AG04450 (cell line): ENCODE measurements at regions not wholly inside any gene's neighbourhood (a gene's known extent, or its start where the extent isn't known, plus 50 kb on each side); places are given as distances from the start of the nearest gene placed in this dataset.

Source experiments
- CTCF ChIA-PET: fragments of 300-600, 350-600 bp; formaldehyde crosslinking; extraction: SDS; loops from one replicate; lab custom pipeline; 2022; ENCODE audit warnings: antibody characterized with exemption, inconsistent platforms; lab: Charles Lee
- POLR2A ChIA-PET: fragments of 350-600 bp; formaldehyde crosslinking; extraction: SDS; loops from one replicate; lab custom pipeline; 2021; ENCODE audit warnings: antibody characterized with exemption, inconsistent platforms; lab: Yijun Ruan, JAX
- DNase-seq: peaks from one replicate; pipeline ENCODE4 v3.0.0-alpha.2; 2011; ENCODE audit warnings: low read depth, low spot score
- H3K27ac ChIP-seq: one replicate; pipeline ENCODE4 v1.5.1; 2012; ENCODE audit warnings: low read depth, low read length, control low read depth
- H3K27me3 ChIP-seq: one replicate; pipeline ENCODE4 v1.6.0; 2012; ENCODE audit warnings: low read length; ENCODE audit not compliant: control insufficient read depth, insufficient read depth
- H3K4me3 ChIP-seq: 2 replicates; pipeline ENCODE4 v1.5.1; 2011; ENCODE audit warnings: mild to moderate bottlenecking, low read depth, low read length, control low read depth
- H3K9me3 ChIP-seq: 2 replicates; pipeline ENCODE4 v1.5.1; 2012; ENCODE audit warnings: low read length; ENCODE audit not compliant: control insufficient read depth, insufficient read depth
- TF ChIP-seq, protein P1 (sequence below): IDR thresholded peaks from 2 replicates; pipeline ENCODE4 v1.5.1; 2011; ENCODE audit warnings: low read depth, low read length, control low read depth, inconsistent platforms

DNA sequence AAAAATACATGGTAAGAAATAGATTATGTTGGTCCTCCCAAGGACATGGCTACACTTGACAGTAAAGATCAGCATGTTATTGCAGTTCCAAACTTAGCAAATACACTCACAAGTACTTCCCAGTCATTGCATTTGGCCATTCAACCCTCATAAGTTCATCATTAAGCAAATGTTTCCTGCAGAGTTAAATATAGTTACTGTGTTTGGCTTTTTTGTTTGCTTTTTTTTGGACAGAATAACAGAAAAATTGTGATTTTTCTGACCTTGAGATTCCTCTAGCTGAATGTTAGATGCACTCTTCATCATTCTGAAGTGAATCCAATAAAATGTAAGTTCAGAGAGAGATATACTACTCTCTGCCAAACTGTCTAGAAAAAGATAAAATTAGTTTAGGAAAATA, 295.3 kb downstream of the GPD2 start:
- Histone ChIP-seq H3K9me3 (no peaks in the 10 kb centered on the region), H3K27me3 (no peaks in the 10 kb centered on the region), H3K27ac (no peak overlapping the region), H3K4me3 (no peak overlapping the region)
- TF ChIP-seq, protein P1, sequence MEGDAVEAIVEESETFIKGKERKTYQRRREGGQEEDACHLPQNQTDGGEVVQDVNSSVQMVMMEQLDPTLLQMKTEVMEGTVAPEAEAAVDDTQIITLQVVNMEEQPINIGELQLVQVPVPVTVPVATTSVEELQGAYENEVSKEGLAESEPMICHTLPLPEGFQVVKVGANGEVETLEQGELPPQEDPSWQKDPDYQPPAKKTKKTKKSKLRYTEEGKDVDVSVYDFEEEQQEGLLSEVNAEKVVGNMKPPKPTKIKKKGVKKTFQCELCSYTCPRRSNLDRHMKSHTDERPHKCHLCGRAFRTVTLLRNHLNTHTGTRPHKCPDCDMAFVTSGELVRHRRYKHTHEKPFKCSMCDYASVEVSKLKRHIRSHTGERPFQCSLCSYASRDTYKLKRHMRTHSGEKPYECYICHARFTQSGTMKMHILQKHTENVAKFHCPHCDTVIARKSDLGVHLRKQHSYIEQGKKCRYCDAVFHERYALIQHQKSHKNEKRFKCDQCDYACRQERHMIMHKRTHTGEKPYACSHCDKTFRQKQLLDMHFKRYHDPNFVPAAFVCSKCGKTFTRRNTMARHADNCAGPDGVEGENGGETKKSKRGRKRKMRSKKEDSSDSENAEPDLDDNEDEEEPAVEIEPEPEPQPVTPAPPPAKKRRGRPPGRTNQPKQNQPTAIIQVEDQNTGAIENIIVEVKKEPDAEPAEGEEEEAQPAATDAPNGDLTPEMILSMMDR, result no peak
- DNase-seq, result no peak
- ChIA-PET POLR2A (no interaction called here), CTCF (no interaction called here)

DNA sequence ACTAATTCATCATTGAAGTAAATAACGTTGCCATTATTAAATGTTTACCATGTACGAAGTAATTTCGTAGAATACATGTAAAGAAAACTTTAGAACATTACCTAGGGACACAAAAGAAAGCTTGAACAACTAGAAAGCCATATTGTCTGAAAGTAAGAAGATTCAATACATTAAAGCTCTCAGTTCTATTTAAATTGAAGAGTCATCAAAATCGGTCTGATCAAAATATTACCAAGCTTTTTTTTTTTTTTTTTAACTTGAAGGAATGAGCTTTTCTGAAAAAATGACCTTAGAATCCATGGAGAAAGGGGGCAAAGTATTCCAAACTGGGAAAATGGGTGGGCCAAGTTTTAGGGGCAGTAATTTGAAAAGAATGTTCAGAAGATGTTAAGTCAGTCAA, 300.8 kb downstream of the GPD2 start:
- Histone ChIP-seq H3K9me3 (no peaks in the 10 kb centered on the region), H3K27ac (no peak overlapping the region), H3K4me3 (no peak overlapping the region), H3K27me3 (no peaks in the 10 kb centered on the region)
- CTCF ChIA-PET, result no interaction called here
- TF ChIP-seq, protein P1, result no peak
- DNase-seq, result no peak
- POLR2A ChIA-PET, result no interaction called here

DNA sequence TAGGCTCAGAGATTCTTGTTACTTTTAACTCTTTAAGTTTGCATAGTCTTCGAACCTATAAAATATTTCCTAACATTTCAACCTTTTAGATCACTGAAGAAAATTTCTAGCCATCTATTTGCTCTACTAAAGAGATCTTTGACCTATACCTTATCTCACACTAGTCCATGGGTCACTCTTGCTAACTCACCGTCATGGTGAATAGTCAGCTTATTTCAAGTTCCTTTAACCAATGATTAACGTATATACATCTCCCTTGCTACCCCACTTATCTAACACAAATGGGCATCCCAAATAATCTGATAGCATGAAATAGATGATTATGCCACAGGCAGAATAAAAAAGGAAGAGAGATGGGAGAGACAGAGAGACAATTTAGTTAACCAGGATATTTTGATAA, 303.1 kb downstream of the GPD2 start:
- no peak for DNase-seq
- CTCF ChIA-PET, result no interaction called here
- H3K27ac ChIP-seq, result no peak overlapping the region
- no peaks in the 10 kb centered on the region for H3K27me3 ChIP-seq
- no peak overlapping the region for H3K4me3 ChIP-seq
- H3K9me3 ChIP-seq, result no peaks in the 10 kb centered on the region
- TF ChIP-seq, protein P1, result no peak
- POLR2A ChIA-PET, result no interaction called here

DNA sequence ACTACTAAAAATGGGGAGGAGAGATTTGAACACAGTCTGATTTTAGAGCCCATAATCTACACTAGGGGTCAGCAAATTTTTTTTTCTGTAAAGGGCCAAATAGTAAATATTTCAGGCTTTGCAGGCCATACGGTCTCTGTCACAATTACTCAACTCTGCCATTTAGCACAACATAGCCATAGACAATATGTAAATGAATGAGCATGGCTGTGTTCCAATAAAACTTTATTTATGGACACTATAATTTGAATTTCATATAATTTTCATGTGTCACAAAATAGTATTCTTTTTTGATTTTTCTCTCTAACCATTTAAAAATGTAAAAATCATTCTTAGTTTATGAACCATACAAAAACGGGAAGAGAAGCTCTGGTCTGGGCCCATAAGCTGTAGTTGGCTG, 309.4 kb downstream of the GPD2 start:
- Histone ChIP-seq H3K27ac (no peak overlapping the region), H3K4me3 (no peak overlapping the region), H3K27me3 (no peaks in the 10 kb centered on the region), H3K9me3 (no peaks in the 10 kb centered on the region)
- ChIA-PET POLR2A (no interaction called here), CTCF (interaction anchor here (0.8 kb wide), 1 partner anchor 68 kb away, joined by 3 read pairs; no protein-coding TSS in a partner anchor)
- no peak for DNase-seq
- TF ChIP-seq, protein P1, result no peak

DNA sequence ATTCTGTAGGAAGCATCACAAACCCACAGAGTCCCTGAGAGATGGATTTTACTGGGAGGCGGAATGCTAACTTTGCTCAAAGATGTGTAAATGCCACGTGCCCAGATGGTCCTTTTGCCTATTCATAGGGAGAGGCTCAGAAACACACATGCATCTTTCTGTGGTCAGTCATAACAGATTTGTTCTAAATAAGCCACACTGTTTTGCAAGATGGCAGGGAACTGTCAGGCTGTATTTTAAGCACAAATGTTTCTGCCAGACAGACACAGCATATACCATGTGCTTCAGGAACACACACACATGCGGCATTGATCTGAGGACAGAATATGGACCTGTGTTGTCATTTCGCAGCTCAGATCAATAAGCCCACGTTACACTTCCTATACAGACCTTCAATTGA, 312.0 kb downstream of the GPD2 start:
- Histone ChIP-seq H3K27ac (no peak overlapping the region), H3K9me3 (no peaks in the 10 kb centered on the region), H3K27me3 (no peaks in the 10 kb centered on the region), H3K4me3 (no peak overlapping the region)
- TF ChIP-seq, protein P1, result no peak
- no peak for DNase-seq
- CTCF ChIA-PET, result no interaction called here
- POLR2A ChIA-PET, result no interaction called here
